HG02981 (cell line): ENCODE measurements at regions not wholly inside any gene's neighbourhood (a gene's known extent, or its start where the extent isn't known, plus 50 kb on each side); places are given as distances from the start of the nearest gene placed in this dataset.
"Not testable (repeated sequence)": the region's sequence is repeated elsewhere in the genome, so short reads cannot be mapped to it uniquely, and the experiment has no call there.

Experiments
- ATAC-seq: cut with Tn5 transposase; IDR thresholded peaks from one replicate; pipeline ENCODE4 v1.9.1; 2021; ENCODE audit warnings: mild to moderate bottlenecking, moderate library complexity; ENCODE audit not compliant: unreplicated experiment

GRCh38 chr4:188989371-188989770, 850.1 kb downstream of the TRIML1 start:
- ATAC-seq = no peak

GRCh38 chr4:188992706-188993105, 853.5 kb downstream of the TRIML1 start:
- ATAC-seq = no peak

GRCh38 chr4:188993871-188994270, 854.6 kb downstream of the TRIML1 start:
- ATAC-seq = no peak

GRCh38 chr4:189001283-189001970, 862.2 kb downstream of the TRIML1 start:
- no peak for ATAC-seq

GRCh38 chr4:189001971-189002450, 862.8 kb downstream of the TRIML1 start:
- ATAC-seq = no peak

DNA sequence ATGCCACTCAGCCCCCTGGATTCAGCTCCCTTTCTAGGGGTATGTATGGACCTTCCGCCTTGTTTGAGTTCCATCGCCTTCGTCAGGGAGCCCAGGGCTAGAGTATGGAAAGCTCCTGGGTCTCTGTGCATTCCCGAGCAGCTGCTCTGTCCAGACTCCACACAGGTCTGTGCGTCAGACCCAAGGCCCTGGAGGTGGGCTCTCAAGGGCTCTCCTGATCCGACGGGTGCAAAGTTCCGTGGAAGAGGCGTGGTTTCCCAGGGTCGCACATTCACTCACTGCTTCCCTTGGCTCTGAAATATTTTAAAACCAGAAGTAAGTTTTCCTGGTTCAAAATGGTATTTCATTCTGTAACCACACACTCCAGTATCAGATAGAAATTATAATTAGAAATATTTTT, 863.2 kb downstream of the TRIML1 start:
- ATAC-seq = no peak

GRCh38 chr4:189010452-189011217, 871.4 kb downstream of the TRIML1 start:
- ATAC-seq = not testable (repeated sequence)

DNA sequence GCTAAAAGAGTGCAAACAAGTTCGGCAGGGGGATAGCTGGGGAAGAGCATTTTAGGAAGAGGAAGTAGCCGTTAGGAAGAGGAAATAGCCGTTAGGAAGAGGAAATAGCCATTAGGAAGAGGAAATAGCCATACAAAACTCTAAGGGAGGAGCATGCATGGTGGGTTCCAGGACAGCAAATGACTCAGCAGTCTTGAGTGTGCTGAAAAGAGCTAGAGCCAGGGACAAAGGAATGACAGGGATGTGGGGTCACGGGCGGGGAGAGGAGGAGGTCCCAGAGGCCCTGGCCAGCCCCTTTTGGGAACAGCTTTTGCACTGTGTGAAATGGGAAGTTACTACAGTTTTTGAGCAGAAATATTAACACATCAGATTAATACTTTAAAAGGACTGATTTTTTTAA, 882.6 kb downstream of the TRIML1 start:
- ATAC-seq = no peak

DNA sequence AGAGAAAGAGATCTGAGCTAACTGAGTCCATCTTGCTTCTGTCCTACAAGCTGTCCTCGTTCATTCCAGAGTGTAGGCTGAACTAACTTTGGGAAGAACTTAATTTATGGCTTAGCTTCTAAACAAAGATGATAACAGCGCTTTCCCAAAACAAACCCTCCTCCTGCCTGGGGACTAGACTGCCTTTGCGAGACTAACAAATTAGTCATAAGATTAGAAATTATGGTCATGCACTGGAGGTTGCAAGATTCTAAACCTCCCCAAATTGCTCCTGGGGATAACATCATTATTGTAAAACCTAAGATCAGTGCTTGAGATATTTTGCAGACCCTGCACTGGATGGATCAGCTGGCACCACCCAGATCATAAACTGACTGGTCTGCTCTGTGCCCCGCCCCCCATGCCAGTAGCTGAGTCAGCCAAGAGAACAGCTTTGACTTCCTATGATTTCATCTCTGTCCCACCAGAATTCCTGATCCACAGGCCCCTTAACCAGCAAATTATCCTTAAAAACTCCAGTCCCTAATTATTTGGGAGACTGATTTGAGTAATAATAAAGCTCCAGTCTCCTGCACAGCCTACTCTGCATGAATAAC, 883.3 kb downstream of the TRIML1 start:
- no peak for ATAC-seq

- ATAC-seq = no peak
Measured at GRCh38 chr4:189029976-189030504, 890.8 kb downstream of the TRIML1 start.

DNA sequence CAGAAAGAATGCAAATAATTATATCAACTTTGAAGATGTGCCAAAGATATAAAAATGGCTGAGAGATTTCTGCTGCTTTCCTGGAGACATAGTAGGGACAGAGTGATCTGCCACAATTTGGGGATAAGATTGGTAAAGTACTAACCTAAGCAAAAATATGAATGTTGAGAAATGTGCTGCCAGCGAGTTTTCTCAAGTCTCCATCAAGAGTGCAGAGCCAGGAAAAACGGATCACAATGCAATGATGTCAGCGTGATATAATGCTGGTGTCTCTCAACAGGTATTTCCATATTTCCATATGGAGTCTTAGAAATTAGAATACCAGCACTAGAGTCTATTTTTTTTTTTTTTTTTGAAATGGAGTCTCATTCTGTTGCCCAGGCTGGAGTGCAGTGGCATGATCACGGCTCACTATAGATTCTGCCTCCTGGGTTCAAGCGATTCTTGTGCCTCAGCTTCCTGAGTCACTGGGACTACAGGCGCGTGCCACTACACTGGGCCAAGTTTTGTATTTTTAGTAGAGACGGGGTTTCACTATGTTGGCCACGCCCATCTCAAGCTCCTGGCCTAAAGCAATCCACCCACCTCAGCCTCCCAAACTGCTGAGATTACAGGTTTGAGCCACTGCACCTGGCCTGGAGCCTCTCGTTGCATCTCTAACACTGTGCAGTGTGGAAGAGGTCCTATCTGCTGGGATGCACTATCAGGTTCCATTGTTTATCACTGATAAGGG, 893.5 kb downstream of the TRIML1 start:
- no peak for ATAC-seq

GRCh38 chr4:189033801-189034347, 894.6 kb downstream of the TRIML1 start:
- ATAC-seq = no peak

GRCh38 chr4:189035091-189035490, 895.9 kb downstream of the TRIML1 start:
- ATAC-seq = no peak

DNA sequence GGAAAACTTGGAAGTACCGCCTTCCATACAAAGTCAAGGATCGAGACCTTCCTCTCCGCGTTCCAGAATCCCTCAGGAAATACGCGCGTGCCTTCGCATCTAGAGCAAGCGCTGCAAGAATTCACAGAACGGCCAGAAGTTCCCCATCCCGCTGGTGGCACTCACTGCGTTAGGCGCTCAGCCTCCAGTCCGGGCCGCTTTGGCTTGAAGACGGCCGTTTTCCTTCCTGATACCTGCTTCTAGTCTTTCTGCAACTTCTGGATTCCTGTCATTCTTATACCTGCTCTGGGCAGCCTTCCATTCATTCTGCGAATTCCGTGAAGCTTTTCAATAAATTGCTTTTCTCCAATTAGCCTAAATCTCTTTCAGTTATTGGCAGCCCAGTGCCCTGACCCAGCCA, 896.4 kb downstream of the TRIML1 start:
- ATAC-seq = no peak

- no peak for ATAC-seq
Measured at GRCh38 chr4:189036906-189037305, 897.7 kb downstream of the TRIML1 start.

DNA sequence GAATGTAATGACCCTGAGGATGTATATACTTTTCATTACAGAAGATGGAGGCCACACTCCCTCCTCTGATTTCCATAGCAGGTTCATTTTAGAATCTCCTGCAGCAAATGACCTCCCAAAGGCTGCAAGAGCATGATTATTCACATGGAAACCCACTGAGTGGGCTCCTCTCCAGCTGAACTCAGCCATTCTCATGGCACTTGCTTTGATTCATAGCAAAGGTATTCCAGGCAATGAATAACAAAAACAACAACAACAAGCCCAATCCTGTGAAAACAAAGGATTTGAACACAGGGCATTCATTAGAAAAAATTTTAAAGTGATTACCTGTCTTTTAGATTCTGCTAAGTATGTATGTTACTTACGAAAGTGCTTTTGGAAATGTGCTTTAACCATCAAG, 894.0 kb upstream of the FRG1 start:
- no peak for ATAC-seq

DNA sequence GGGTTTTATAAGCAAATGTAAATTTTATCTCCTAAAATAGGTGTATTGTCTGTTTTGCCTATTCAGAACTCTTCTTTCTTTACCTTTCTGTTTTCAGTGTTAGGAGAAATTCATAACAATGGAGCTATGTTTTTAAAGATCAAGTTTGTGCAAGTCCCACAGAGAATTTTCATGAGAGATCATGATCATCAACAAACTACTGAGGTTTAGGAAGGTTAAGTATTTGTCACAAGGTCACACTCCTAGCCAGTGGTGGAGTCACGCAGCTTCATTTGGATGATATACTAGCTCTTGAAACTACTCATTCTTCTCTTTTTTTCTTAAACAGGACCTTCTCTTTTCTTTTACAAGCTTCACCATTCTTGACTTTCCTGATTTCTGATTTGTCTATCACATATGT, 892.6 kb upstream of the FRG1 start:
- ATAC-seq = no peak

GRCh38 chr4:189049682-189050081, 891.0 kb upstream of the FRG1 start:
- ATAC-seq = no peak

- no peak for ATAC-seq
Measured at GRCh38 chr4:189050643-189051042, 890.0 kb upstream of the FRG1 start.

- ATAC-seq = no peak
Measured at GRCh38 chr4:189053621-189054020, 887.1 kb upstream of the FRG1 start.

GRCh38 chr4:189060104-189060503, 880.6 kb upstream of the FRG1 start:
- no peak for ATAC-seq
